A549 (cell line): ENCODE measurements at regions not wholly inside any gene's neighbourhood (a gene's known extent, or its start where the extent isn't known, plus 50 kb on each side); places are given as distances from the start of the nearest gene placed in this dataset.

Experiments
- CTCF ChIP-seq: fragments of >200 bp; sonication (Bioruptor Twin); formaldehyde crosslinking; IDR thresholded peaks from 3 replicates; pipeline ENCODE4 v1.5.1; 2016
- EP300 ChIP-seq, 2 experiments: fragments of >200 bp; sonication (Bioruptor Twin); formaldehyde crosslinking; IDR thresholded peaks; 2 replicates in 1 of 2; 3 replicates in 1 of 2; pipeline ENCODE4 v1.6.1; 2016 to 2017
- GATA3 ChIP-seq: IDR thresholded peaks from 2 replicates; pipeline ENCODE4 v1.6.1; 2012; ENCODE audit warnings: borderline replicate concordance
- JUN ChIP-seq, 2 experiments: fragments of >200 bp; sonication (Bioruptor Twin); formaldehyde crosslinking; IDR thresholded peaks; 2 replicates in 1 of 2; 3 replicates in 1 of 2; pipeline ENCODE4 v1.6.1; 2016 to 2017
- JUNB ChIP-seq: fragments of >200 bp; sonication (Bioruptor Twin); formaldehyde crosslinking; IDR thresholded peaks from 2 replicates; pipeline ENCODE4 v1.6.1; 2016
- MAZ ChIP-seq: fragments of 150-350 bp; IDR thresholded peaks from 2 replicates; pipeline ENCODE4 v1.6.1; 2014; ENCODE audit warnings: antibody characterized with exemption, low read depth, low read length, borderline replicate concordance
- POLR2A ChIP-seq: IDR thresholded peaks from 2 replicates; pipeline ENCODE4 v1.6.1; 2012; ENCODE audit warnings: mild to moderate bottlenecking, low read length
- REST ChIP-seq: fragments of 200-600 bp; sonication (generic); IDR thresholded peaks from 2 replicates; pipeline ENCODE4 v1.6.1; 2016; ENCODE audit warnings: antibody characterized with exemption, mild to moderate bottlenecking, moderate library complexity
- RFX5 ChIP-seq: fragments of 450-650 bp; IDR thresholded peaks from 2 replicates; pipeline ENCODE4 v1.7.1; 2014; ENCODE audit warnings: antibody characterized with exemption, mild to moderate bottlenecking, moderate library complexity
- SREBF2 ChIP-seq: fragments of 450-650 bp; IDR thresholded peaks from 2 replicates; pipeline ENCODE4 v1.6.1; 2014; ENCODE audit warnings: mild to moderate bottlenecking, moderate library complexity
- TF ChIP-seq, protein P1 (sequence below): fragments of 150-350 bp; IDR thresholded peaks from 2 replicates; pipeline ENCODE4 v1.6.1; 2014; ENCODE audit warnings: low read depth, mild to moderate bottlenecking, low read length

GRCh38 chr1:5721634-5722215 is 270.5 kb downstream of the NPHP4 start:
- TF ChIP-seq CTCF (no peak), SREBF2 (no peak), POLR2A (no peak), EP300 (IDR thresholded peaks at IDR 0.05) (no peak), JUNB (no peak), JUN (IDR thresholded peaks at IDR 0.05) (no peak), RFX5 (no peak), MAZ (no peak), REST (no peak), GATA3 (no peak)
- TF ChIP-seq, protein P1, sequence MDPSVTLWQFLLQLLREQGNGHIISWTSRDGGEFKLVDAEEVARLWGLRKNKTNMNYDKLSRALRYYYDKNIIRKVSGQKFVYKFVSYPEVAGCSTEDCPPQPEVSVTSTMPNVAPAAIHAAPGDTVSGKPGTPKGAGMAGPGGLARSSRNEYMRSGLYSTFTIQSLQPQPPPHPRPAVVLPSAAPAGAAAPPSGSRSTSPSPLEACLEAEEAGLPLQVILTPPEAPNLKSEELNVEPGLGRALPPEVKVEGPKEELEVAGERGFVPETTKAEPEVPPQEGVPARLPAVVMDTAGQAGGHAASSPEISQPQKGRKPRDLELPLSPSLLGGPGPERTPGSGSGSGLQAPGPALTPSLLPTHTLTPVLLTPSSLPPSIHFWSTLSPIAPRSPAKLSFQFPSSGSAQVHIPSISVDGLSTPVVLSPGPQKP: no peak
